GM23248 (cell line): ENCODE measurements at regions not wholly inside any gene's neighbourhood (a gene's known extent, or its start where the extent isn't known, plus 50 kb on each side); places are given as distances from the start of the nearest gene placed in this dataset.
"Not testable (repeated sequence)": the region's sequence is repeated elsewhere in the genome, so short reads cannot be mapped to it uniquely, and the experiment has no call there.

ENCODE experiments used
- DNase-seq: peaks from one replicate; pipeline ENCODE4 v3.0.0-alpha.2; 2015
- H2AFZ ChIP-seq: fragments of 200-600 bp; sonication (generic); 2 replicates; pipeline ENCODE4 v1.6.1; 2016; ENCODE audit warnings: antibody characterized with exemption
- H3F3A ChIP-seq: fragments of 200-600 bp; sonication (generic); 2 replicates; pipeline ENCODE4 v1.6.1; 2016; ENCODE audit warnings: mild to moderate bottlenecking, antibody characterized with exemption, mixed run types; ENCODE audit not compliant: insufficient read depth
- H3K27ac ChIP-seq: fragments of 200-600 bp; sonication (generic); 2 replicates; pipeline ENCODE4 v1.5.1; 2016; ENCODE audit warnings: mild to moderate bottlenecking
- H3K27me3 ChIP-seq: fragments of 200-600 bp; sonication (generic); replicated peaks from 2 replicates; pipeline ENCODE4 v1.6.1; 2016; ENCODE audit warnings: mild to moderate bottlenecking; ENCODE audit not compliant: insufficient read depth
- H3K36me3 ChIP-seq: fragments of 200-600 bp; sonication (generic); 2 replicates; pipeline ENCODE4 v1.6.1; 2016; ENCODE audit warnings: low read depth, mild to moderate bottlenecking
- H3K4me1 ChIP-seq: fragments of 200-600 bp; sonication (generic); 2 replicates; pipeline ENCODE4 v1.6.1; 2016; ENCODE audit warnings: mild to moderate bottlenecking; ENCODE audit not compliant: insufficient read depth
- H3K4me2 ChIP-seq: fragments of 200-600 bp; sonication (generic); one replicate; pipeline ENCODE4 v1.6.1; 2016; ENCODE audit warnings: mild to moderate bottlenecking; ENCODE audit not compliant: unreplicated experiment
- H3K4me3 ChIP-seq: fragments of 200-600 bp; sonication (generic); 2 replicates; pipeline ENCODE4 v1.5.1; 2016; ENCODE audit warnings: mild to moderate bottlenecking
- H3K79me2 ChIP-seq: fragments of 200-600 bp; sonication (generic); 2 replicates; pipeline ENCODE4 v1.6.1; 2016; ENCODE audit warnings: mild to moderate bottlenecking; ENCODE audit not compliant: insufficient read depth
- H3K9ac ChIP-seq: fragments of 200-600 bp; sonication (generic); 2 replicates; pipeline ENCODE4 v1.6.1; 2016; ENCODE audit warnings: mild to moderate bottlenecking
- H3K9me2 ChIP-seq: fragments of 200-600 bp; sonication (generic); 2 replicates; pipeline ENCODE4 v1.6.1; 2016; ENCODE audit warnings: mixed run types, mild to moderate bottlenecking, moderate library complexity; ENCODE audit not compliant: insufficient read depth
- H3K9me3 ChIP-seq: fragments of 200-600 bp; sonication (generic); one replicate; pipeline ENCODE4 v1.6.1; 2017; ENCODE audit warnings: low read depth
- H4K20me1 ChIP-seq: fragments of 200-600 bp; sonication (generic); 2 replicates; pipeline ENCODE4 v1.6.0; 2016; ENCODE audit not compliant: insufficient read depth
- EZH2 ChIP-seq: fragments of 200-600 bp; sonication (generic); IDR thresholded peaks from 2 replicates; pipeline ENCODE4 v1.6.1; 2018; ENCODE audit warnings: antibody characterized with exemption, mild to moderate bottlenecking; ENCODE audit not compliant: insufficient read depth, poor library complexity, severe bottlenecking
- EZH2phosphoT487 ChIP-seq: fragments of 200-600 bp; sonication (generic); IDR thresholded peaks from 2 replicates; pipeline ENCODE4 v1.6.1; 2018; ENCODE audit warnings: antibody characterized with exemption, moderate library complexity, mild to moderate bottlenecking, low read depth; ENCODE audit not compliant: insufficient read depth
- WGBS, 2 experiments: methylation state at CpG; one replicate each; pipeline ENCODE4 v1.1.6; 2015 to 2017; ENCODE audit warnings: low lambda C conversion rate in 2 of 2, low coverage in 1 of 2; ENCODE audit errors: missing lambda C conversion rate in 2 of 2; 5-methylcytosine and 5-hydroxymethylcytosine counted together
- in situ Hi-C: fragments of 300-500 bp; cut with MboI; formaldehyde crosslinking; loops from 2 replicates; pipeline ENCODE4 v1.15.0; 2020

DNA sequence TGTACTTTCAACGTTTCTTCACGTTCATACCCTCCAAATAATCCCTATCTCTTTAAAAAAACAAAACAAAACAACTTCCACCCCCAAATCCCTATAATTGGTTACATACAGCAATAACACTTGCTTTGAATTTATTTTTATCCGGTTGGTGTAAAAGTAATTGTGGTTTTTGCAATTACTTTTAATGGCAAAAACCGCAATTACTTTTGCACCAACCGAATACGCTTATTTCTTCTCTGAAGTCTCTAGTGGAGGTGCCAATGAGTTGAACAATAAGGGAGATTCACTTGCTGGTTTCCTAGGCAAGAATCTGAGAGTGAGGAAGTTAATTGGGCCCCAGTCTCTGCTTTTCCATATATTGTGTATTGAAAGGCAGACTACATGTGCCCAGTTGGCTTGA is 133.3 kb downstream of the DACT1 start:
- no peaks in the 10 kb centered on the region for H4K20me1 ChIP-seq
- H3K79me2 ChIP-seq = no peaks in the 10 kb centered on the region
- no peaks in the 10 kb centered on the region for H3K27me3 ChIP-seq
- no peak overlapping the region for H3K4me3 ChIP-seq
- in situ Hi-C loops = no loop called here
- no peaks in the 10 kb centered on the region for H3K9me3 ChIP-seq
- no peaks in the 10 kb centered on the region for H3K36me3 ChIP-seq
- no peak for DNase-seq
- no peak overlapping the region for H3K4me2 ChIP-seq
- TF ChIP-seq EZH2 (no peak), EZH2phosphoT487 (no peak)
- H3K27ac ChIP-seq = no peak overlapping the region
- H3K9me2 ChIP-seq = no peaks in the 10 kb centered on the region
- H2AFZ ChIP-seq = no peak overlapping the region
- no peak overlapping the region for H3K9ac ChIP-seq
- WGBS, 2 experiments = 64 to 68% methylated on average over 6 of the region's 6 CpGs
- H3K4me1 ChIP-seq = no peaks in the 10 kb centered on the region
- H3F3A ChIP-seq = no peaks in the 10 kb centered on the region

DNA sequence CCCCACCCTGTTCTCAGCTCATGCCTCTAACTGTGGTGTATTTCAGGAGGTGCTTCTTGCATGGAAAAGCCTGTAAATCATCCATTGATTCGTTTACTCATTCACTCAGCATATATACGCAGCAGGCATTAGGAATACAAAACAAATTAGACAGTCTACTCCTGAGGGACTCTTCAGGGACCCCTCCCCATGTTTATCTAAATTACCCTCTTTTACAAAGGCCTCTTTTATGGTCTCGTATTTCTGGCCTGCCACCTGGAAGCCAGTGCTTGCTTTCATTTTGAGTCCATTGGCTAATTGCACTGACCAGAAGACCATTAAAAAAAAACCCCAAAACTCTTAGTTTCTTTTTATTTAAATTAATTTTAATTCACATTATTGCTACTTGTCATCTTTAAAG is 134.4 kb downstream of the DACT1 start:
- in situ Hi-C loops = no loop called here
- no peak for DNase-seq
- TF ChIP-seq EZH2 = no peak
- TF ChIP-seq EZH2phosphoT487 = no peak
- Histone ChIP-seq H3K36me3 (no peaks in the 10 kb centered on the region), H4K20me1 (no peaks in the 10 kb centered on the region), H3K4me3 (no peak overlapping the region), H3K4me1 (no peaks in the 10 kb centered on the region), H3K27me3 (no peaks in the 10 kb centered on the region), H3K9me2 (no peaks in the 10 kb centered on the region), H3K79me2 (no peaks in the 10 kb centered on the region), H3K4me2 (no peak overlapping the region), H3F3A (no peaks in the 10 kb centered on the region), H3K9ac (no peak overlapping the region), H3K27ac (no peak overlapping the region), H2AFZ (no peak overlapping the region), H3K9me3 (no peaks in the 10 kb centered on the region)
- WGBS, 2 experiments = 92 to 94% methylated on average over 3 of the region's 3 CpGs

GRCh38 chr14:58772794-58773620 is 135.2 kb downstream of the DACT1 start:
- Histone ChIP-seq H3F3A (no peaks in the 10 kb centered on the region), H3K79me2 (no peaks in the 10 kb centered on the region), H3K9me3 (no peaks in the 10 kb centered on the region), H4K20me1 (no peaks in the 10 kb centered on the region), H3K9me2 (no peaks in the 10 kb centered on the region), H3K27ac (no peak overlapping the region), H3K27me3 (no peaks in the 10 kb centered on the region), H3K9ac (no peak overlapping the region), H3K4me2 (no peak overlapping the region), H3K36me3 (no peaks in the 10 kb centered on the region), H3K4me1 (no peaks in the 10 kb centered on the region), H2AFZ (no peak overlapping the region), H3K4me3 (no peak overlapping the region)
- WGBS, 2 experiments = 95 to 96% methylated on average over 7 of the region's 7 CpGs
- TF ChIP-seq EZH2phosphoT487 (no peak), EZH2 (no peak)
- DNase-seq = no peak
- in situ Hi-C loops = no loop called here

- WGBS, 2 experiments = 95 to 97% methylated on average over 1 of the region's 1 CpG
- no peak for DNase-seq
- in situ Hi-C loops = no loop called here
Measured at GRCh38 chr14:58774531-58774930, 136.8 kb downstream of the DACT1 start.

GRCh38 chr14:58775130-58775529 is 137.4 kb downstream of the DACT1 start:
- H3K9ac ChIP-seq, H3F3A ChIP-seq, H3K79me2 ChIP-seq, H3K27ac ChIP-seq, H3K4me1 ChIP-seq, H3K27me3 ChIP-seq, H3K4me3 ChIP-seq, H3K9me2 ChIP-seq, H3K9me3 ChIP-seq, H3K4me2 ChIP-seq, H3K36me3 ChIP-seq, H4K20me1 ChIP-seq, H2AFZ ChIP-seq, in situ Hi-C loops, DNase-seq: not testable (repeated sequence)
- WGBS, 2 experiments = 71 to 74% methylated on average over 4 of the region's 4 CpGs

More at GRCh38 chr14:58774531-58774930, 136.8 kb downstream of the DACT1 start:
- no peak overlapping the region for H3K9ac ChIP-seq
- H3K36me3 ChIP-seq = no peaks in the 10 kb centered on the region
- H3K4me2 ChIP-seq = no peak overlapping the region
- TF ChIP-seq EZH2 (no peak), EZH2phosphoT487 (no peak)
- no peaks in the 10 kb centered on the region for H3K9me2 ChIP-seq
- H3K4me1 ChIP-seq = no peaks in the 10 kb centered on the region
- no peak overlapping the region for H2AFZ ChIP-seq
- H3K9me3 ChIP-seq = no peaks in the 10 kb centered on the region
- H3F3A ChIP-seq = no peaks in the 10 kb centered on the region
- no peak overlapping the region for H3K27ac ChIP-seq
- H4K20me1 ChIP-seq = no peaks in the 10 kb centered on the region
- no peak overlapping the region for H3K4me3 ChIP-seq
- H3K27me3 ChIP-seq = no peaks in the 10 kb centered on the region
- no peaks in the 10 kb centered on the region for H3K79me2 ChIP-seq
